Endothelial cell of umbilical vein (primary cell): ENCODE measurements at regions not wholly inside any gene's neighbourhood (a gene's known extent, or its start where the extent isn't known, plus 50 kb on each side); places are given as distances from the start of the nearest gene placed in this dataset.

Experiments
- EZH2 ChIP-seq: IDR thresholded peaks from 2 replicates; pipeline ENCODE4 v1.6.1; 2012; ENCODE audit warnings: borderline replicate concordance, low read depth, mild to moderate bottlenecking, moderate library complexity, low read length, inconsistent platforms; ENCODE audit not compliant: severe bottlenecking
- FOS ChIP-seq: IDR thresholded peaks from 2 replicates; pipeline ENCODE4 v1.6.1; 2011; ENCODE audit warnings: mild to moderate bottlenecking, low read length, moderate library complexity, borderline replicate concordance; ENCODE audit not compliant: insufficient read depth
- MAX ChIP-seq: IDR thresholded peaks from 2 replicates; pipeline ENCODE4 v1.6.1; 2011; ENCODE audit not compliant: insufficient read depth, insufficient read length
- MYC ChIP-seq: IDR thresholded peaks from one replicate; pipeline ENCODE4 v1.6.1; 2011; ENCODE audit warnings: mild to moderate bottlenecking, low read depth, low read length
- POLR2A ChIP-seq: IDR thresholded peaks from 2 replicates; pipeline ENCODE4 v1.6.1; 2012; ENCODE audit warnings: low read depth, mild to moderate bottlenecking, control low read depth, low read length
- POLR2AphosphoS5 ChIP-seq: IDR thresholded peaks from 2 replicates; pipeline ENCODE4 v1.6.1; 2012; ENCODE audit warnings: low read depth, mild to moderate bottlenecking, control low read depth, low read length, moderate library complexity; ENCODE audit not compliant: insufficient read depth
- TF ChIP-seq, protein P1 (sequence below), 2 donors: IDR thresholded peaks; 1 replicate in 1 of 2; 2 replicates in 1 of 2; pipeline ENCODE4 v1.5.1; 2011; ENCODE audit warnings: low read length in 2 of 2, mild to moderate bottlenecking in 2 of 2, moderate library complexity in 2 of 2, control low read depth in 1 of 2, inconsistent platforms in 1 of 2, low read depth in 1 of 2; ENCODE audit not compliant: insufficient read depth in 1 of 2; ENCODE audit errors: extremely low read depth in 1 of 2

DNA sequence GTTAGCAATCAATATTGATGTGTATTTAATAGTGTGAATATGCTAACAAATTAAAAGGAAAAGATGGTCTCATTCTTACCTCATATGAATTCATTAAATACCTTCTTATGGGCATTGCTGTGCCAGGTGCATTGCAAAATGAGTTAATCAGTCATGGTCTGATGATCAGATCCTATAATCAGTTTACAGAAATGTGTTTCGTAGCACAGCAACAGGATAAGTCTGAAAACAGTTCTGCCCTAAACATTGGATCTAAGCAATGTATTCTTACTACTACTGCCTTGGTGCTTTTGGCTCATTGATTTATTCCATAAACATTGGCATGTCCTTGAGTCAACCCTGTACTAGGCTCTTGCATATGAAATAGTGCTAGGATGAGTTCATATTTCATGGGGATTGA lies 417.0 kb upstream of the JAG1 start:
- TF ChIP-seq, protein P1, sequence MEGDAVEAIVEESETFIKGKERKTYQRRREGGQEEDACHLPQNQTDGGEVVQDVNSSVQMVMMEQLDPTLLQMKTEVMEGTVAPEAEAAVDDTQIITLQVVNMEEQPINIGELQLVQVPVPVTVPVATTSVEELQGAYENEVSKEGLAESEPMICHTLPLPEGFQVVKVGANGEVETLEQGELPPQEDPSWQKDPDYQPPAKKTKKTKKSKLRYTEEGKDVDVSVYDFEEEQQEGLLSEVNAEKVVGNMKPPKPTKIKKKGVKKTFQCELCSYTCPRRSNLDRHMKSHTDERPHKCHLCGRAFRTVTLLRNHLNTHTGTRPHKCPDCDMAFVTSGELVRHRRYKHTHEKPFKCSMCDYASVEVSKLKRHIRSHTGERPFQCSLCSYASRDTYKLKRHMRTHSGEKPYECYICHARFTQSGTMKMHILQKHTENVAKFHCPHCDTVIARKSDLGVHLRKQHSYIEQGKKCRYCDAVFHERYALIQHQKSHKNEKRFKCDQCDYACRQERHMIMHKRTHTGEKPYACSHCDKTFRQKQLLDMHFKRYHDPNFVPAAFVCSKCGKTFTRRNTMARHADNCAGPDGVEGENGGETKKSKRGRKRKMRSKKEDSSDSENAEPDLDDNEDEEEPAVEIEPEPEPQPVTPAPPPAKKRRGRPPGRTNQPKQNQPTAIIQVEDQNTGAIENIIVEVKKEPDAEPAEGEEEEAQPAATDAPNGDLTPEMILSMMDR (IDR thresholded peaks at IDR 0.05; ENCODE audit: extremely low read depth in 1 of 2, insufficient read depth in 1 of 2, low read depth in 1 of 2, low read length in 2 of 2) = no peak
- TF ChIP-seq MAX (no peak), POLR2AphosphoS5 (no peak), POLR2A (no peak), EZH2 (no peak), MYC (no peak), FOS (no peak)
